WTC11 (cell line): ENCODE measurements at regions not wholly inside any gene's neighbourhood (a gene's known extent, or its start where the extent isn't known, plus 50 kb on each side); places are given as distances from the start of the nearest gene placed in this dataset.

Experiments used
- ATAC-seq: fragments of 200-7000 bp; cut with Tn5 transposase; 2 replicates; pipeline ENCODE4 v1.10.0; 2021; ENCODE audit warnings: mild to moderate bottlenecking, moderate library complexity
- CTCF ChIA-PET: fragments of 300-600 bp; sonication (Branson Sonifier 250); formaldehyde crosslinking; loops from one replicate; lab custom pipeline; 2021; ENCODE audit warnings: antibody characterized with exemption; lab: Charles Lee
- POLR2A ChIA-PET: fragments of 350-600 bp; sonication (Branson Sonifier 250); formaldehyde crosslinking; loops from one replicate; lab custom pipeline; 2021; ENCODE audit warnings: antibody characterized with exemption; lab: Charles Lee
- DNase-seq: peaks from one replicate; pipeline ENCODE4 v3.0.0; 2021; ENCODE audit warnings: low spot score
- H3K27ac Mint-ChIP-seq: 2 replicates; pipeline ENCODE4 v1.8.0; 2021; ENCODE audit warnings: mixed read lengths
- H3K27me3 Mint-ChIP-seq: 2 replicates; pipeline ENCODE4 v1.8.0; 2021; ENCODE audit warnings: low read depth, mild to moderate bottlenecking, moderate library complexity, mixed read lengths
- H3K36me3 Mint-ChIP-seq: 2 replicates; pipeline ENCODE4 v1.8.0; 2021; ENCODE audit warnings: mixed read lengths
- H3K4me1 Mint-ChIP-seq: 2 replicates; pipeline ENCODE4 v1.8.0; 2022; ENCODE audit warnings: mixed read lengths
- H3K4me3 Mint-ChIP-seq: 2 replicates; pipeline ENCODE4 v1.8.0; 2021; ENCODE audit warnings: mild to moderate bottlenecking, moderate library complexity, mixed read lengths
- H3K9me3 Mint-ChIP-seq: 2 replicates; pipeline ENCODE4 v1.8.0; 2021; ENCODE audit warnings: mixed read lengths
- AFF4 ChIP-seq: sonication (generic); formaldehyde crosslinking; IDR thresholded peaks from 2 replicates; pipeline ENCODE4 v1.8.1; 2023; ENCODE audit warnings: mild to moderate bottlenecking, missing genetic modification reagents, borderline replicate concordance
- CREB1 ChIP-seq: sonication (generic); formaldehyde crosslinking; IDR thresholded peaks from 2 replicates; pipeline ENCODE4 v1.8.0; 2023; ENCODE audit warnings: mild to moderate bottlenecking, missing genetic modification reagents
- CTCF ChIP-seq: fragments of 200-600 bp; IDR thresholded peaks from 2 replicates; pipeline ENCODE4 v1.8.0; 2022; ENCODE audit warnings: antibody characterized with exemption
- E2F4 ChIP-seq: sonication (generic); formaldehyde crosslinking; IDR thresholded peaks from 2 replicates; pipeline ENCODE4 v1.8.1; 2022; ENCODE audit warnings: low read depth, mild to moderate bottlenecking, moderate library complexity, missing genetic modification reagents, borderline replicate concordance
- E2F5 ChIP-seq: sonication (generic); formaldehyde crosslinking; IDR thresholded peaks from 2 replicates; pipeline ENCODE4 v1.8.1; 2022; ENCODE audit warnings: mild to moderate bottlenecking, moderate library complexity, missing genetic modification reagents
- EMX1 ChIP-seq: fragments of 250-450 bp; sonication (Bioruptor Pico); IDR thresholded peaks from 2 replicates; pipeline ENCODE4 v1.8.0; 2021; ENCODE audit warnings: mild to moderate bottlenecking
- ETV6 ChIP-seq: sonication (generic); formaldehyde crosslinking; IDR thresholded peaks from 2 replicates; pipeline ENCODE4 v1.8.1; 2022; ENCODE audit warnings: mild to moderate bottlenecking, missing genetic modification reagents
- GRHL2 ChIP-seq: fragments of 250-450 bp; sonication (Bioruptor Pico); IDR thresholded peaks from 2 replicates; pipeline ENCODE4 v1.8.0; 2022; ENCODE audit warnings: mild to moderate bottlenecking, moderate library complexity; ENCODE audit not compliant: insufficient replicate concordance, severe bottlenecking
- KAT7 ChIP-seq: sonication (generic); formaldehyde crosslinking; IDR thresholded peaks from 2 replicates; pipeline ENCODE4 v1.8.1; 2023; ENCODE audit warnings: missing genetic modification reagents, mild to moderate bottlenecking, borderline replicate concordance
- PRRX2 ChIP-seq: fragments of 250-450 bp; sonication (Bioruptor Pico); IDR thresholded peaks from 2 replicates; pipeline ENCODE4 v1.8.0; 2021; ENCODE audit warnings: mild to moderate bottlenecking
- RELA ChIP-seq: sonication (generic); formaldehyde crosslinking; IDR thresholded peaks from 2 replicates; pipeline ENCODE4 v1.8.1; 2022; ENCODE audit warnings: missing genetic modification reagents, mild to moderate bottlenecking, borderline replicate concordance
- SMAD4 ChIP-seq: sonication (generic); formaldehyde crosslinking; IDR thresholded peaks from 2 replicates; pipeline ENCODE4 v1.8.0; 2022; ENCODE audit warnings: mild to moderate bottlenecking, missing genetic modification reagents
- SOX15 ChIP-seq: fragments of 250-450 bp; sonication (Bioruptor Pico); IDR thresholded peaks from 2 replicates; pipeline ENCODE4 v1.9.0; 2021; ENCODE audit warnings: mild to moderate bottlenecking
- TP53 ChIP-seq: sonication (generic); formaldehyde crosslinking; IDR thresholded peaks from 2 replicates; pipeline ENCODE4 v1.8.1; 2023; ENCODE audit warnings: mild to moderate bottlenecking, missing genetic modification reagents
- ZNF232 ChIP-seq: sonication (generic); formaldehyde crosslinking; IDR thresholded peaks from 2 replicates; pipeline ENCODE4 v1.8.0; 2022; ENCODE audit warnings: mild to moderate bottlenecking, missing genetic modification reagents
- ZNF423 ChIP-seq: fragments of 250-450 bp; sonication (Bioruptor Pico); IDR thresholded peaks from 2 replicates; pipeline ENCODE4 v2.1.2; 2022; ENCODE audit warnings: mild to moderate bottlenecking, moderate library complexity
- TF ChIP-seq, protein P1 (sequence below): sonication (generic); formaldehyde crosslinking; IDR thresholded peaks from 2 replicates; pipeline ENCODE4 v1.8.0; 2022; ENCODE audit warnings: mild to moderate bottlenecking, missing genetic modification reagents
- TF ChIP-seq, protein P2 (sequence below): fragments of 250-450 bp; sonication (Bioruptor Pico); IDR thresholded peaks from 2 replicates; pipeline ENCODE4 v1.9.0; 2021; ENCODE audit warnings: mild to moderate bottlenecking
- TF ChIP-seq, protein P3 (sequence below): fragments of 250-450 bp; sonication (Bioruptor Pico); IDR thresholded peaks from 2 replicates; pipeline ENCODE4 v1.9.0; 2021; ENCODE audit warnings: mild to moderate bottlenecking
- TF ChIP-seq, protein P4 (sequence below): sonication (generic); formaldehyde crosslinking; IDR thresholded peaks from 2 replicates; pipeline ENCODE4 v1.8.1; 2023; ENCODE audit warnings: mild to moderate bottlenecking, missing genetic modification reagents

DNA sequence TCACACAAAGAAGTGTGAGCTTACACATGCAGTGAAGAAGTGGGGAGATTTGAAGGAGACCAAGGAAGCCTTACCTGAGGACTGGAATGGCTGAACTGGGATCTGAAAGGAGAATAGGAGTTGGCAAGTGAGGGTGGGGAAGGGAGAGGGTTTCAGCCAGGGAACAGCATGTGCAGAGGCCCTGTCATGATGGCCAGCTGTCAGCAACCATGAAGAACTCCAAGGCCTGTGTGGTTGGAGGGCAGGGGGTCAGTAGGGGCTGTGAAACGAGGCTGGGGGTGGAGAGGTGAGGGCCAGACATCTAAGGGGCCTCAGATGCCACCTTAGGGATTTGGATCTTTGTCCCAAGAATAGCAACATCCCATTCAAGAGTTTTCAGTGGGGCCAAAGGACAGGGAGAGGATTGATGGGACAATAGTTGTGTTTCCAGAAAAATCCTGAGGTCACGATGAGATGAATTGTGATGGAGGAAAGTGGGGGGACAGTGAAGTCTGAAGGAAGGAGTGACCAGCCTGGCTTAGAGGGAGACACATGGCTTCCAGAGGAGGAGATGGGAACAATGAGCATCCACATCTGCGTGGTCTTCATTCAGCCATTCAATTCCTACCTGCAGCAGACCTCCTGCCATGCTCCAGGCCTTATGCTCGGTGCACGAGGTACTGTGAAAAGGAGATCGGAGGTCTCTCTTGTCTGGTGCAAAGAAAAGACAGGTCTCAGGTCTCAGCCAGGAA is 187.6 kb downstream of the MATN1 start:
- ATAC-seq = no peak
- H3K36me3 Mint-ChIP-seq = no peaks in the 10 kb centered on the region
- H3K27me3 Mint-ChIP-seq = no peaks in the 10 kb centered on the region; the same call in 1 of the 2 replicates
- ChIA-PET POLR2A (no interaction called here), CTCF (interaction anchor here (1.8 kb wide), 1 partner anchor 127 kb away, joined by 5 read pairs; no protein-coding TSS in a partner anchor)
- no peak overlapping the region for H3K4me3 Mint-ChIP-seq
- H3K27ac Mint-ChIP-seq = no peak overlapping the region
- no peak for DNase-seq
- H3K9me3 Mint-ChIP-seq = 0 out of 2 replicates have a peak, but pooled peaks cover 3% of the 10 kb centered on the region
- peaks cover 10% of the 10 kb centered on the region; the same call in 1 of the 2 replicates for H3K4me1 Mint-ChIP-seq
- TF ChIP-seq ETV6 (CRISPR knock-in tag) = no peak
- TF ChIP-seq, protein P1, sequence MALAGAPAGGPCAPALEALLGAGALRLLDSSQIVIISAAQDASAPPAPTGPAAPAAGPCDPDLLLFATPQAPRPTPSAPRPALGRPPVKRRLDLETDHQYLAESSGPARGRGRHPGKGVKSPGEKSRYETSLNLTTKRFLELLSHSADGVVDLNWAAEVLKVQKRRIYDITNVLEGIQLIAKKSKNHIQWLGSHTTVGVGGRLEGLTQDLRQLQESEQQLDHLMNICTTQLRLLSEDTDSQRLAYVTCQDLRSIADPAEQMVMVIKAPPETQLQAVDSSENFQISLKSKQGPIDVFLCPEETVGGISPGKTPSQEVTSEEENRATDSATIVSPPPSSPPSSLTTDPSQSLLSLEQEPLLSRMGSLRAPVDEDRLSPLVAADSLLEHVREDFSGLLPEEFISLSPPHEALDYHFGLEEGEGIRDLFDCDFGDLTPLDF = no peak
- TF ChIP-seq CTCF = no peak
- no peak for TF ChIP-seq AFF4 (CRISPR knock-in tag)
- TF ChIP-seq, protein P2, sequence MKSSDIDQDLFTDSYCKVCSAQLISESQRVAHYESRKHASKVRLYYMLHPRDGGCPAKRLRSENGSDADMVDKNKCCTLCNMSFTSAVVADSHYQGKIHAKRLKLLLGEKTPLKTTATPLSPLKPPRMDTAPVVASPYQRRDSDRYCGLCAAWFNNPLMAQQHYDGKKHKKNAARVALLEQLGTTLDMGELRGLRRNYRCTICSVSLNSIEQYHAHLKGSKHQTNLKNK (CRISPR knock-in tag) = no peak
- no peak for TF ChIP-seq PRRX2
- TF ChIP-seq KAT7 (CRISPR knock-in tag) = no peak
- TF ChIP-seq ZNF232 = no peak
- TF ChIP-seq SMAD4 (CRISPR knock-in tag) = no peak
- no peak for TF ChIP-seq TP53
- no peak for TF ChIP-seq SOX15 (CRISPR knock-in tag)
- no peak for TF ChIP-seq CREB1 (CRISPR knock-in tag)
- no peak for TF ChIP-seq E2F5 (CRISPR knock-in tag)
- no peak for TF ChIP-seq RELA (CRISPR knock-in tag)
- TF ChIP-seq ZNF423 (CRISPR knock-in tag) = no peak

GRCh38 chr1:30534551-30534940 is 188.8 kb downstream of the MATN1 start:
- H3K36me3 Mint-ChIP-seq = no peaks in the 10 kb centered on the region
- 0 out of 2 replicates have a peak, but pooled peaks cover 3% of the 10 kb centered on the region for H3K9me3 Mint-ChIP-seq
- no peak for TF ChIP-seq GRHL2 (CRISPR knock-in tag)
- no peak for TF ChIP-seq EMX1 (CRISPR knock-in tag)
- TF ChIP-seq, protein P3, sequence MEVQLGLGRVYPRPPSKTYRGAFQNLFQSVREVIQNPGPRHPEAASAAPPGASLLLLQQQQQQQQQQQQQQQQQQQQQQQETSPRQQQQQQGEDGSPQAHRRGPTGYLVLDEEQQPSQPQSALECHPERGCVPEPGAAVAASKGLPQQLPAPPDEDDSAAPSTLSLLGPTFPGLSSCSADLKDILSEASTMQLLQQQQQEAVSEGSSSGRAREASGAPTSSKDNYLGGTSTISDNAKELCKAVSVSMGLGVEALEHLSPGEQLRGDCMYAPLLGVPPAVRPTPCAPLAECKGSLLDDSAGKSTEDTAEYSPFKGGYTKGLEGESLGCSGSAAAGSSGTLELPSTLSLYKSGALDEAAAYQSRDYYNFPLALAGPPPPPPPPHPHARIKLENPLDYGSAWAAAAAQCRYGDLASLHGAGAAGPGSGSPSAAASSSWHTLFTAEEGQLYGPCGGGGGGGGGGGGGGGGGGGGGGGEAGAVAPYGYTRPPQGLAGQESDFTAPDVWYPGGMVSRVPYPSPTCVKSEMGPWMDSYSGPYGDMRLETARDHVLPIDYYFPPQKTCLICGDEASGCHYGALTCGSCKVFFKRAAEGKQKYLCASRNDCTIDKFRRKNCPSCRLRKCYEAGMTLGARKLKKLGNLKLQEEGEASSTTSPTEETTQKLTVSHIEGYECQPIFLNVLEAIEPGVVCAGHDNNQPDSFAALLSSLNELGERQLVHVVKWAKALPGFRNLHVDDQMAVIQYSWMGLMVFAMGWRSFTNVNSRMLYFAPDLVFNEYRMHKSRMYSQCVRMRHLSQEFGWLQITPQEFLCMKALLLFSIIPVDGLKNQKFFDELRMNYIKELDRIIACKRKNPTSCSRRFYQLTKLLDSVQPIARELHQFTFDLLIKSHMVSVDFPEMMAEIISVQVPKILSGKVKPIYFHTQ (CRISPR knock-in tag) = no peak
- no peak for TF ChIP-seq E2F4 (CRISPR knock-in tag)
- TF ChIP-seq, protein P4, sequence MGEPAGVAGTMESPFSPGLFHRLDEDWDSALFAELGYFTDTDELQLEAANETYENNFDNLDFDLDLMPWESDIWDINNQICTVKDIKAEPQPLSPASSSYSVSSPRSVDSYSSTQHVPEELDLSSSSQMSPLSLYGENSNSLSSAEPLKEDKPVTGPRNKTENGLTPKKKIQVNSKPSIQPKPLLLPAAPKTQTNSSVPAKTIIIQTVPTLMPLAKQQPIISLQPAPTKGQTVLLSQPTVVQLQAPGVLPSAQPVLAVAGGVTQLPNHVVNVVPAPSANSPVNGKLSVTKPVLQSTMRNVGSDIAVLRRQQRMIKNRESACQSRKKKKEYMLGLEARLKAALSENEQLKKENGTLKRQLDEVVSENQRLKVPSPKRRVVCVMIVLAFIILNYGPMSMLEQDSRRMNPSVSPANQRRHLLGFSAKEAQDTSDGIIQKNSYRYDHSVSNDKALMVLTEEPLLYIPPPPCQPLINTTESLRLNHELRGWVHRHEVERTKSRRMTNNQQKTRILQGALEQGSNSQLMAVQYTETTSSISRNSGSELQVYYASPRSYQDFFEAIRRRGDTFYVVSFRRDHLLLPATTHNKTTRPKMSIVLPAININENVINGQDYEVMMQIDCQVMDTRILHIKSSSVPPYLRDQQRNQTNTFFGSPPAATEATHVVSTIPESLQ (CRISPR knock-in tag) = no peak
- CTCF ChIA-PET = interaction anchor here (1.8 kb wide), 1 partner anchor 126 kb away, joined by 5 read pairs; no protein-coding TSS in a partner anchor
- peaks cover 9% of the 10 kb centered on the region; the same call in 1 of the 2 replicates for H3K4me1 Mint-ChIP-seq
- no peak overlapping the region for H3K27ac Mint-ChIP-seq
- no peak overlapping the region for H3K4me3 Mint-ChIP-seq
- ATAC-seq = no peak
- no peak for DNase-seq
- POLR2A ChIA-PET = no interaction called here
- no peaks in the 10 kb centered on the region; the same call in 1 of the 2 replicates for H3K27me3 Mint-ChIP-seq
